Activated CD4-positive, alpha-beta T cell treated with anti-CD3 and anti-CD28 coated beads, Interleukin-2, amount 50 U/mL, for 4 hours (primary cell): ENCODE measurements at regions not wholly inside any gene's neighbourhood (a gene's known extent, or its start where the extent isn't known, plus 50 kb on each side); places are given as distances from the start of the nearest gene placed in this dataset.

Experiments
- DNase-seq, 2 experiments: peaks; one replicate each; pipeline ENCODE4 v3.0.0-alpha.2; 2020

- no peak for DNase-seq
Measured at GRCh38 chr3:139286241-139286640, 57.6 kb upstream of the MRPS22 start.

- DNase-seq = no peak
Measured at GRCh38 chr3:139286825-139287224, 57.0 kb upstream of the MRPS22 start.

DNA sequence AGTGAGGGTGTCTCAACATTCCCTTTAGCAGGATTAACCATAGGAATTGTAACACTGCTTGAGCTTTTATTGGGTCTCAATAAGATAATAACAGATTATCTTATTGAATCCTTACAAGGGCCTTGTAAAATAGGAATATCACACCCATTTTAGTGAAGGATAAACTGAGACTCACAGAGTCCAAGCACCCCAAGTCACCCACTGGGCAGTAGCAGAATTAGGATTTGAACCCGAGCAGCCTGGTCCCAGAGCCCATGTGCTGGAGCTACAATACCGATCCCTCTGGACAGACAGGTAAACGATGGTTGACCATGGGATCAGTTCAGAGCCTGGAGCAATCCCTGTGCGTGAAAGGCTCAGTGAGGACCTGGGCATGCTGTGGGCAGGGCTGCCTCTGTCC, 56.3 kb upstream of the MRPS22 start:
- DNase-seq = no peak

GRCh38 chr3:139288266-139288821, 55.5 kb upstream of the MRPS22 start:
- no peak for DNase-seq

GRCh38 chr3:139289860-139290524, 53.8 kb upstream of the MRPS22 start:
- no peak for DNase-seq

DNA sequence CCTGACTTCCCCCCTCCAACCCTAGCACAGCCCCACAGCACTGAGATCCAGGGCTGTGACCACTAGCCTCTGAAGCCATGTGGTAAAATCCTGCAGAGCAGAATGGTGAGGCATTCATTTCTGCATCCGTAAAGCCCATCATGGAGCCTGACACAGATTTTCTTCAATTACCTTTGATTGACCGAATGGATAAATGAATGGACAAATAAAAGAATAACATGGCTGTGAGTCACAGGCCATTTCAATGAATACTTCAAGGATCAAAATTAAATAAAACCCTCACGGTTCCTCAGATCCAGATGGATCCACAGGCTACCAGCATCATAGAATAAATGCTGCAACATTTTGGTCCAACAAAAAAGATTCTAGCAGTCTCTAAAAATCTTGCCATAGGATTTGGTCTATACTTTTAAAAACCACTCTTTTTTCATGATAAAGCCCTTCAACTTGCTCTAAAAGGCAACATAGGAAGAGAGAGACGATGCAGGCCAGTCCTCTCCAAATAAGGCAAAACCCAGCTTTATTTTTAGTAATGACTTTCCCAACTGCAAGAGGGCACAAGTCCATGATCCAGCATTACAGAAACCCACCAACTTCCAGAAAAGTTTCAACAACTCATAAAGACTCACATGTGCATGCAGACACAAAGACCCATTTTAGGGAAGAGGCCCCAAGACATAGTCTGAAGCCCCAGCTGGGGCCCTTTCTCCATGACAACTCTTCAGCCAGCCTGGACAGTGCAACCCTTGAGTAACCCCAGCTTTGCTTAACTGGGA, 52.4 kb upstream of the MRPS22 start:
- no peak for DNase-seq

- DNase-seq = no peak
Measured at GRCh38 chr3:139292192-139292591, 51.6 kb upstream of the MRPS22 start.

GRCh38 chr3:139292711-139293664, 50.8 kb upstream of the MRPS22 start:
- no peak for DNase-seq

DNA sequence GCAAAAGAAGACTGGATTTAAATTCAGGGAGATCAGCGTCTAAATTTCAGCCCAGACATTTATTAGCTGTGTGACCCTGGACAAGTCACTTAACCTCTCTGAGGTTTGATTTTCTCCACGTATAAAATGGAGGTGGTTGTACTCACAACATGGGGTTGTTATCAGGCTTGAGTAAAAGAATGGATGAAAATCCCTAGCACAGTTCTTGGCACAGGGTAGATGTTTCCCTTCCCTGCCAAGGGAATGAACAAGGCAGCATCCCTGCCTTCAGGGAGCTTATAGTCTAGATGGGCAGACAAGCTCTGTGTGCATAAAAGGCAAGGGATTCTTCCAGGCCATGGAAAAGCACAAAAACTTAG, 50.2 kb upstream of the MRPS22 start:
- DNase-seq = no peak
